Adrenal gland (tissue), 9 donors: ENCODE measurements at regions not wholly inside any gene's neighbourhood (a gene's known extent, or its start where the extent isn't known, plus 50 kb on each side); places are given as distances from the start of the nearest gene placed in this dataset.

Experiments
- DNase-seq, 7 donors: peaks; one replicate each; pipeline ENCODE4 v3.0.0-alpha.2; 2019 to 2020
- H3K27ac ChIP-seq, 5 donors: fragments of 200-600 bp; sonication (generic) in 4 of 5; 1 replicate in 3 of 5; 2 replicates in 2 of 5; pipeline versions ENCODE4 v1.5.1 to v1.8.0; 2016 to 2020; ENCODE audit warnings: mild to moderate bottlenecking in 1 of 5
- H3K27me3 ChIP-seq: fragments of 200-600 bp; 2 replicates; pipeline ENCODE4 v1.8.0; 2021
- H3K36me3 ChIP-seq, 2 donors: fragments of 200-600 bp; replicated peaks in 1 of 2; 1 replicate in 1 of 2; 2 replicates in 1 of 2; pipeline versions ENCODE4 v1.5.1 to v1.8.0; 2018 to 2022
- H3K4me1 ChIP-seq, 2 donors: fragments of 200-600 bp; replicated peaks in 1 of 2; 1 replicate in 1 of 2; 2 replicates in 1 of 2; pipeline versions ENCODE4 v1.5.1 to v1.8.0; 2018 to 2021
- H3K4me3 ChIP-seq, 4 donors: fragments of 200-600 bp; sonication (generic) in 3 of 4; one replicate each; pipeline ENCODE4 v1.5.1; 2016 to 2018
- H3K9me3 ChIP-seq, 3 donors: fragments of 200-600 bp; sonication (generic) in 1 of 3; replicated peaks in 1 of 3; 1 replicate in 2 of 3; 2 replicates in 1 of 3; pipeline versions ENCODE4 v1.5.1 to v1.8.0; 2016 to 2021
- CTCF ChIP-seq, 6 experiments: fragments of 450-650 bp in 4 of 6; fragments of 200-600 bp in 2 of 6; sonication (generic) in 1 of 6; IDR thresholded peaks; 1 replicate in 5 of 6; 2 replicates in 1 of 6; pipeline versions ENCODE4 v1.5.1 to v1.8.0; 2016 to 2021; ENCODE audit warnings: antibody characterized with exemption in 6 of 6, mild to moderate bottlenecking in 2 of 6, moderate library complexity in 1 of 6
- POLR2A ChIP-seq, 2 donors: fragments of 450-650 bp; IDR thresholded peaks; one replicate each; pipeline ENCODE4 v1.6.1; 2017; ENCODE audit warnings: antibody characterized with exemption in 2 of 2, mild to moderate bottlenecking in 2 of 2, moderate library complexity in 1 of 2
- WGBS, 4 donors: extraction: QIAGEN DNeasy Blood & Tissue Kit in 2 of 4; methylation state at CpG; one replicate each; pipeline versions ENCODE4 v1.1.5 to v1.1.7; 2013 to 2017; 5-methylcytosine and 5-hydroxymethylcytosine counted together
- intact Hi-C, 2 donors: fragments of 100-400 bp; cut with DNase I; formaldehyde crosslinking; loops; one replicate each; pipeline versions ENCODE4 v1.14.1 to v1.15.0; 2022 to 2023
- donor health status: healthy with polysubstance abuse.
- donor health status: Bipolar disorder and iron deficiency.
- donor health status: DM: yes; HTN: yes; CAD: no.
- donor health status: DM: no; HTN: no; CAD: no.
- donor health status: DM: no; HTN: no; CAD: no.

- H3K4me1 ChIP-seq: peaks cover 0 to 7% of the 10 kb centered on the region in 2 donors
- H3K27me3 ChIP-seq: no peaks in the 10 kb centered on the region
- no peaks in the 10 kb centered on the region for H3K36me3 ChIP-seq
- DNase-seq: no peak
- no peak overlapping the region for H3K4me3 ChIP-seq
- H3K9me3 ChIP-seq: no peaks in the 10 kb centered on the region
- intact Hi-C loops: no loop called here
- H3K27ac ChIP-seq: no peak overlapping the region
- 95 to 100% (median 98%) methylated on average over 1 of the region's 1 CpG for WGBS, 4 donors
- TF ChIP-seq POLR2A (IDR thresholded peaks at IDR 0.05) (no peak), CTCF (IDR thresholded peaks at IDR 0.05) (no peak)
Measured at GRCh38 chr9:13755551-13755950, 476.1 kb upstream of the MPDZ start.

GRCh38 chr9:13750639-13751038 is 471.1 kb upstream of the MPDZ start:
- H3K9me3 ChIP-seq: no peaks in the 10 kb centered on the region
- no peak for DNase-seq
- no peaks in the 10 kb centered on the region for H3K27me3 ChIP-seq
- WGBS, 4 donors: 89 to 96% (median 94%) methylated on average over 3 of the region's 3 CpGs
- peaks cover 0 to 7% of the 10 kb centered on the region in 2 donors for H3K4me1 ChIP-seq
- no peaks in the 10 kb centered on the region for H3K36me3 ChIP-seq
- H3K4me3 ChIP-seq: no peak overlapping the region
- TF ChIP-seq POLR2A (IDR thresholded peaks at IDR 0.05): no peak
- H3K27ac ChIP-seq: no peak overlapping the region
- intact Hi-C loops: no loop called here

GRCh38 chr9:13750061-13750460 is 470.6 kb upstream of the MPDZ start:
- Histone ChIP-seq H3K27ac (no peak overlapping the region), H3K4me3 (no peak overlapping the region), H3K4me1 (peaks cover 0 to 7% of the 10 kb centered on the region in 2 donors), H3K27me3 (no peaks in the 10 kb centered on the region), H3K36me3 (no peaks in the 10 kb centered on the region), H3K9me3 (no peaks in the 10 kb centered on the region)
- 69 to 74% (median 71%) methylated on average over 4 of the region's 4 CpGs for WGBS, 4 donors
- TF ChIP-seq POLR2A (IDR thresholded peaks at IDR 0.05): no peak
- TF ChIP-seq CTCF (IDR thresholded peaks at IDR 0.05): no peak
- DNase-seq: no peak
- intact Hi-C loops: no loop called here

- Histone ChIP-seq H3K9me3 (no peaks in the 10 kb centered on the region), H3K4me3 (no peak overlapping the region), H3K4me1 (no peaks in the 10 kb centered on the region), H3K27me3 (no peaks in the 10 kb centered on the region), H3K36me3 (no peaks in the 10 kb centered on the region), H3K27ac (no peak overlapping the region)
- DNase-seq: no peak
- intact Hi-C loops: no loop called here
- TF ChIP-seq POLR2A (IDR thresholded peaks at IDR 0.05) (no peak), CTCF (IDR thresholded peaks at IDR 0.05) (no peak)
- WGBS, 4 donors: 74 to 84% (median 81%) methylated on average over 1 of the region's 1 CpG
Measured at GRCh38 chr9:13746876-13747275, 467.4 kb upstream of the MPDZ start.

GRCh38 chr9:13744261-13744901 is 464.9 kb upstream of the MPDZ start:
- intact Hi-C loops: no loop called here
- Histone ChIP-seq H3K27me3 (no peaks in the 10 kb centered on the region), H3K4me1 (no peaks in the 10 kb centered on the region), H3K9me3 (no peaks in the 10 kb centered on the region), H3K4me3 (no peak overlapping the region), H3K27ac (no peak overlapping the region), H3K36me3 (no peaks in the 10 kb centered on the region)
- DNase-seq: no peak
- WGBS, 4 donors: 70 to 81% (median 78%) methylated on average over 16 of the region's 16 CpGs
- no peak for TF ChIP-seq CTCF (IDR thresholded peaks at IDR 0.05)
- no peak for TF ChIP-seq POLR2A (IDR thresholded peaks at IDR 0.05)
